MM.1S (cell line): ENCODE measurements at regions not wholly inside any gene's neighbourhood (a gene's known extent, or its start where the extent isn't known, plus 50 kb on each side); places are given as distances from the start of the nearest gene placed in this dataset.

Experiments used
- DNase-seq: peaks from one replicate; pipeline ENCODE4 v3.0.0-alpha.2; 2015
- H2AFZ ChIP-seq: fragments of 300-600 bp; sonication (generic); 2 replicates; pipeline ENCODE4 v1.6.0; 2016; ENCODE audit warnings: antibody characterized with exemption, low read length
- H3F3A ChIP-seq: fragments of 300-600 bp; sonication (generic); 2 replicates; pipeline ENCODE4 v1.6.1; 2016; ENCODE audit warnings: mild to moderate bottlenecking, antibody characterized with exemption, low read length, moderate library complexity, mixed read lengths; ENCODE audit not compliant: insufficient read depth
- H3K27ac ChIP-seq: fragments of 300-600 bp; sonication (generic); 2 replicates; pipeline ENCODE4 v1.5.1; 2016; ENCODE audit warnings: mild to moderate bottlenecking, low read length
- H3K27me3 ChIP-seq: fragments of 300-600 bp; sonication (generic); replicated peaks from 2 replicates; pipeline ENCODE4 v1.6.0; 2016; ENCODE audit warnings: low read length; ENCODE audit not compliant: insufficient read depth
- H3K36me3 ChIP-seq: fragments of 300-600 bp; sonication (generic); replicated peaks from 2 replicates; pipeline ENCODE4 v1.6.1; 2016; ENCODE audit warnings: mild to moderate bottlenecking, low read length, mixed read lengths; ENCODE audit not compliant: insufficient read depth
- H3K4me1 ChIP-seq: fragments of 300-600 bp; sonication (generic); 2 replicates; pipeline ENCODE4 v1.6.1; 2016; ENCODE audit warnings: low read length, mixed read lengths
- H3K4me2 ChIP-seq: fragments of 300-600 bp; sonication (generic); 2 replicates; pipeline ENCODE4 v1.6.0; 2016; ENCODE audit warnings: low read depth, low read length
- H3K4me3 ChIP-seq: fragments of 300-600 bp; sonication (generic); 2 replicates; pipeline ENCODE4 v1.5.1; 2016; ENCODE audit warnings: low read length, mixed read lengths
- H3K79me2 ChIP-seq: fragments of 300-600 bp; sonication (generic); 2 replicates; pipeline ENCODE4 v1.6.1; 2016; ENCODE audit warnings: mixed run types, low read length, mixed read lengths
- H3K9ac ChIP-seq: fragments of 300-600 bp; sonication (generic); 2 replicates; pipeline ENCODE4 v1.6.1; 2016; ENCODE audit warnings: low read length, mixed read lengths
- H3K9me2 ChIP-seq: fragments of 300-600 bp; sonication (generic); replicated peaks from 2 replicates; pipeline ENCODE4 v1.6.1; 2016; ENCODE audit warnings: mild to moderate bottlenecking, low read length, mixed read lengths; ENCODE audit not compliant: insufficient read depth
- H3K9me3 ChIP-seq: fragments of 300-600 bp; sonication (generic); replicated peaks from 2 replicates; pipeline ENCODE4 v1.6.1; 2016; ENCODE audit warnings: mild to moderate bottlenecking, low read length, mixed read lengths; ENCODE audit not compliant: insufficient read depth
- H4K20me1 ChIP-seq: fragments of 300-600 bp; sonication (generic); 2 replicates; pipeline ENCODE4 v1.6.1; 2016; ENCODE audit warnings: mild to moderate bottlenecking, low read length, moderate library complexity, mixed read lengths; ENCODE audit not compliant: insufficient read depth
- CTCF ChIP-seq: fragments of 300-600 bp; sonication (generic); IDR thresholded peaks from 2 replicates; pipeline ENCODE4 v1.5.1; 2016; ENCODE audit warnings: antibody characterized with exemption, low read length, mixed read lengths
- EZH2 ChIP-seq: fragments of 300-600 bp; sonication (generic); optimal IDR thresholded peaks from 2 replicates; pipeline ENCODE3; 2017; ENCODE audit warnings: low read depth, mild to moderate bottlenecking, antibody characterized with exemption, low read length, mixed read lengths
- EZH2phosphoT487 ChIP-seq: fragments of 300-600 bp; sonication (generic); IDR thresholded peaks from 2 replicates; pipeline ENCODE4 v1.6.1; 2018; ENCODE audit warnings: antibody characterized with exemption, low read length

GRCh38 chr11:134997652-134998320, 585.7 kb upstream of the B3GAT1 start:
- Histone ChIP-seq H3K4me2 (no peak overlapping the region), H3K9me3 (no peaks in the 10 kb centered on the region), H2AFZ (no peak overlapping the region), H3K9me2 (no peaks in the 10 kb centered on the region), H3K4me3 (no peak overlapping the region), H3K27me3 (no peaks in the 10 kb centered on the region), H3K9ac (no peak overlapping the region), H3F3A (no peaks in the 10 kb centered on the region), H3K36me3 (no peaks in the 10 kb centered on the region), H3K4me1 (no peaks in the 10 kb centered on the region), H3K27ac (no peak overlapping the region), H3K79me2 (no peaks in the 10 kb centered on the region), H4K20me1 (no peaks in the 10 kb centered on the region)
- DNase-seq = no peak
- TF ChIP-seq EZH2 = no peak
- TF ChIP-seq CTCF = no peak
- TF ChIP-seq EZH2phosphoT487 = no peak

- DNase-seq = no peak
- H3K4me1 ChIP-seq = no peaks in the 10 kb centered on the region
- H3K9me3 ChIP-seq = no peaks in the 10 kb centered on the region
- H4K20me1 ChIP-seq = no peaks in the 10 kb centered on the region
- no peaks in the 10 kb centered on the region for H3K36me3 ChIP-seq
- no peak overlapping the region for H3K27ac ChIP-seq
- no peaks in the 10 kb centered on the region for H3K79me2 ChIP-seq
- H3F3A ChIP-seq = no peaks in the 10 kb centered on the region
- no peak overlapping the region for H2AFZ ChIP-seq
- no peaks in the 10 kb centered on the region for H3K9me2 ChIP-seq
- H3K27me3 ChIP-seq = no peaks in the 10 kb centered on the region
- no peak overlapping the region for H3K4me2 ChIP-seq
- H3K4me3 ChIP-seq = no peak overlapping the region
- no peak overlapping the region for H3K9ac ChIP-seq
- TF ChIP-seq CTCF = no peak
- TF ChIP-seq EZH2 = no peak
- TF ChIP-seq EZH2phosphoT487 = no peak
These were observed 583.7 kb upstream of the B3GAT1 start for GRCh38 chr11:134995741-134996140.

GRCh38 chr11:134994431-134994830, 582.4 kb upstream of the B3GAT1 start:
- H3K9ac ChIP-seq = no peak overlapping the region

More at GRCh38 chr11:134994431-134994830, 582.4 kb upstream of the B3GAT1 start:
- H3K79me2 ChIP-seq = no peaks in the 10 kb centered on the region
- no peaks in the 10 kb centered on the region for H3K9me2 ChIP-seq
- H3K4me2 ChIP-seq = no peak overlapping the region
- no peak overlapping the region for H2AFZ ChIP-seq
- H3K4me3 ChIP-seq = no peak overlapping the region
- no peaks in the 10 kb centered on the region for H3K4me1 ChIP-seq
- no peaks in the 10 kb centered on the region for H3K36me3 ChIP-seq
- no peak for DNase-seq
- H4K20me1 ChIP-seq = no peaks in the 10 kb centered on the region
- H3F3A ChIP-seq = no peaks in the 10 kb centered on the region
- H3K9me3 ChIP-seq = no peaks in the 10 kb centered on the region
- TF ChIP-seq EZH2phosphoT487 (no peak), EZH2 (no peak), CTCF (no peak)
- H3K27me3 ChIP-seq = no peaks in the 10 kb centered on the region
- no peak overlapping the region for H3K27ac ChIP-seq
